ENCODE measurements at regions not wholly inside any gene's neighbourhood (a gene's known extent, or its start where the extent isn't known, plus 50 kb on each side); places are given as distances from the start of the nearest gene placed in this dataset.

DNA sequence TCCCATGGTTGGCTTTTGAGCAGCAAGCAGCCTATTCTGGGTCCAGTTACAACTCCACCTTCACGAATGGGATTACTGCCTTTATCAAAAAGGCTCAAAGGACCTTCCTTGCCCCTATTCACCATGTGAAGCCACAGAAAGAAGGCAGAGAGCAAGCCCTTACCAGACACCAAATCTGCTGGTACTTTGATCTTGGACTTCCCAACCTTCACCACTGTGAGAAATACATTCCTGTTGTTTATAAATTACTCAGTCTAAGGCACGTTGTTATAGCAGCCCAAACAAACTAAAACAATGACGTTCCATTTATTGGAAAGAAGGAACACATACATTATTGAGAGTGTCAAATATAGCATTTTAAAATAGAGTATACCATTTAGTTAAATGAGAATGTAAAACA is 1557.9 kb downstream of the PLA2G4A start (continued):
- TF ChIP-seq CREB1 (CRISPR knock-in tag; IDR thresholded peaks at IDR 0.05; ENCODE audit: low read depth) (no peak), POLR2AphosphoS5 (IDR thresholded peaks at IDR 0.05; ENCODE audit: low read depth) (no peak), ZNF114 (CRISPR knock-in tag; IDR thresholded peaks at IDR 0.05) (no peak)
- TF ChIP-seq, protein P1, sequence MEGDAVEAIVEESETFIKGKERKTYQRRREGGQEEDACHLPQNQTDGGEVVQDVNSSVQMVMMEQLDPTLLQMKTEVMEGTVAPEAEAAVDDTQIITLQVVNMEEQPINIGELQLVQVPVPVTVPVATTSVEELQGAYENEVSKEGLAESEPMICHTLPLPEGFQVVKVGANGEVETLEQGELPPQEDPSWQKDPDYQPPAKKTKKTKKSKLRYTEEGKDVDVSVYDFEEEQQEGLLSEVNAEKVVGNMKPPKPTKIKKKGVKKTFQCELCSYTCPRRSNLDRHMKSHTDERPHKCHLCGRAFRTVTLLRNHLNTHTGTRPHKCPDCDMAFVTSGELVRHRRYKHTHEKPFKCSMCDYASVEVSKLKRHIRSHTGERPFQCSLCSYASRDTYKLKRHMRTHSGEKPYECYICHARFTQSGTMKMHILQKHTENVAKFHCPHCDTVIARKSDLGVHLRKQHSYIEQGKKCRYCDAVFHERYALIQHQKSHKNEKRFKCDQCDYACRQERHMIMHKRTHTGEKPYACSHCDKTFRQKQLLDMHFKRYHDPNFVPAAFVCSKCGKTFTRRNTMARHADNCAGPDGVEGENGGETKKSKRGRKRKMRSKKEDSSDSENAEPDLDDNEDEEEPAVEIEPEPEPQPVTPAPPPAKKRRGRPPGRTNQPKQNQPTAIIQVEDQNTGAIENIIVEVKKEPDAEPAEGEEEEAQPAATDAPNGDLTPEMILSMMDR (conservative IDR thresholded peaks at IDR 0.05; ENCODE audit: low read depth in 2 of 2): no peak
- TF ChIP-seq, protein P2, sequence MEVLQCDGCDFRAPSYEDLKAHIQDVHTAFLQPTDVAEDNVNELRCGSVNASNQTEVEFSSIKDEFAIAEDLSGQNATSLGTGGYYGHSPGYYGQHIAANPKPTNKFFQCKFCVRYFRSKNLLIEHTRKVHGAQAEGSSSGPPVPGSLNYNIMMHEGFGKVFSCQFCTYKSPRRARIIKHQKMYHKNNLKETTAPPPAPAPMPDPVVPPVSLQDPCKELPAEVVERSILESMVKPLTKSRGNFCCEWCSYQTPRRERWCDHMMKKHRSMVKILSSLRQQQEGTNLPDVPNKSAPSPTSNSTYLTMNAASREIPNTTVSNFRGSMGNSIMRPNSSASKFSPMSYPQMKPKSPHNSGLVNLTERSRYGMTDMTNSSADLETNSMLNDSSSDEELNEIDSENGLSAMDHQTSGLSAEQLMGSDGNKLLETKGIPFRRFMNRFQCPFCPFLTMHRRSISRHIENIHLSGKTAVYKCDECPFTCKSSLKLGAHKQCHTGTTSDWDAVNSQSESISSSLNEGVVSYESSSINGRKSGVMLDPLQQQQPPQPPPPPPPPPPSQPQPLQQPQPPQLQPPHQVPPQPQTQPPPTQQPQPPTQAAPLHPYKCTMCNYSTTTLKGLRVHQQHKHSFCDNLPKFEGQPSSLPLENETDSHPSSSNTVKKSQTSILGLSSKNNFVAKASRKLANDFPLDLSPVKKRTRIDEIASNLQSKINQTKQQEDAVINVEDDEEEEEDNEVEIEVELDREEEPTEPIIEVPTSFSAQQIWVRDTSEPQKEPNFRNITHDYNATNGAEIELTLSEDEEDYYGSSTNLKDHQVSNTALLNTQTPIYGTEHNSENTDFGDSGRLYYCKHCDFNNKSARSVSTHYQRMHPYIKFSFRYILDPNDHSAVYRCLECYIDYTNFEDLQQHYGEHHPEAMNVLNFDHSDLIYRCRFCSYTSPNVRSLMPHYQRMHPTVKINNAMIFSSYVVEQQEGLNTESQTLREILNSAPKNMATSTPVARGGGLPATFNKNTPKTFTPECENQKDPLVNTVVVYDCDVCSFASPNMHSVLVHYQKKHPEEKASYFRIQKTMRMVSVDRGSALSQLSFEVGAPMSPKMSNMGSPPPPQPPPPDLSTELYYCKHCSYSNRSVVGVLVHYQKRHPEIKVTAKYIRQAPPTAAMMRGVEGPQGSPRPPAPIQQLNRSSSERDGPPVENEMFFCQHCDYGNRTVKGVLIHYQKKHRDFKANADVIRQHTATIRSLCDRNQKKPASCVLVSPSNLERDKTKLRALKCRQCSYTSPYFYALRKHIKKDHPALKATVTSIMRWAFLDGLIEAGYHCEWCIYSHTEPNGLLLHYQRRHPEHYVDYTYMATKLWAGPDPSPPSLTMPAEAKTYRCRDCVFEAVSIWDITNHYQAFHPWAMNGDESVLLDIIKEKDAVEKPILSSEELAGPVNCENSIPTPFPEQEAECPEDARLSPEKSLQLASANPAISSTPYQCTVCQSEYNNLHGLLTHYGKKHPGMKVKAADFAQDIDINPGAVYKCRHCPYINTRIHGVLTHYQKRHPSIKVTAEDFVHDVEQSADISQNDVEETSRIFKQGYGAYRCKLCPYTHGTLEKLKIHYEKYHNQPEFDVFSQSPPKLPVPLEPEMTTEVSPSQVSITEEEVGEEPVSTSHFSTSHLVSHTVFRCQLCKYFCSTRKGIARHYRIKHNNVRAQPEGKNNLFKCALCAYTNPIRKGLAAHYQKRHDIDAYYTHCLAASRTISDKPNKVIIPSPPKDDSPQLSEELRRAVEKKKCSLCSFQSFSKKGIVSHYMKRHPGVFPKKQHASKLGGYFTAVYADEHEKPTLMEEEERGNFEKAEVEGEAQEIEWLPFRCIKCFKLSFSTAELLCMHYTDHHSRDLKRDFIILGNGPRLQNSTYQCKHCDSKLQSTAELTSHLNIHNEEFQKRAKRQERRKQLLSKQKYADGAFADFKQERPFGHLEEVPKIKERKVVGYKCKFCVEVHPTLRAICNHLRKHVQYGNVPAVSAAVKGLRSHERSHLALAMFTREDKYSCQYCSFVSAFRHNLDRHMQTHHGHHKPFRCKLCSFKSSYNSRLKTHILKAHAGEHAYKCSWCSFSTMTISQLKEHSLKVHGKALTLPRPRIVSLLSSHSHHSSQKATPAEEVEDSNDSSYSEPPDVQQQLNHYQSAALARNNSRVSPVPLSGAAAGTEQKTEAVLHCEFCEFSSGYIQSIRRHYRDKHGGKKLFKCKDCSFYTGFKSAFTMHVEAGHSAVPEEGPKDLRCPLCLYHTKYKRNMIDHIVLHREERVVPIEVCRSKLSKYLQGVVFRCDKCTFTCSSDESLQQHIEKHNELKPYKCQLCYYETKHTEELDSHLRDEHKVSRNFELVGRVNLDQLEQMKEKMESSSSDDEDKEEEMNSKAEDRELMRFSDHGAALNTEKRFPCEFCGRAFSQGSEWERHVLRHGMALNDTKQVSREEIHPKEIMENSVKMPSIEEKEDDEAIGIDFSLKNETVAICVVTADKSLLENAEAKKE (CRISPR knock-in tag; IDR thresholded peaks at IDR 0.05): no peak

DNA sequence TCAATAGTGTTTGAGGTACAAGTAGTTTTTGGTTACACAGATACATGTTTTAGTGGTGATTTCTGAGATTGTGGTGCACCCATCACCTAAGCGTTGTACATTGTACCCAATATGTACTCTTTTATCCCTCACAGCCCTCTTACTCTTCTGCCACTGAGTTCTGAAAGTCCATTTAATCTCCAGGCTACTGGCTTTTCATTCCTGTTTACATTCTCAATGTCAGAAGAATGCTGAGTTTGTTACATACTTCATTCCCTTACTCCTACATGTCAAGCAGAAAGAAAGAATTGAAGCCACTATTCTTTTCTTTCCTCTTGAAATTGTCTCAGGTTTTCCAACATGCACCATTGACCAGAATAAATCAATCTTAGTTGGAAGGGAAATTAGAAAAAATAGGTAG is 1565.9 kb downstream of the PLA2G4A start:
- Mint-ChIP-seq H3K9me3 (no peaks in the 10 kb centered on the region), H3K36me3 (ENCODE audit: low read depth) (no peaks in the 10 kb centered on the region), H3K27me3 (ENCODE audit: insufficient read depth, low read depth, poor library complexity) (no peaks in the 10 kb centered on the region), H3K4me3 (no peak overlapping the region), H3K27ac (no peak overlapping the region), H3K4me1 (no peaks in the 10 kb centered on the region)
- ATAC-seq (no peak), DNase-seq (ENCODE audit: low spot score) (no peak)
- H3K27ac ChIP-seq (ENCODE audit: low read depth): no peak overlapping the region
- H3K36me3 ChIP-seq (ENCODE audit: insufficient read depth): no peaks in the 10 kb centered on the region
- H3F3A ChIP-seq (replicated peaks; ENCODE audit: low read depth): no peaks in the 10 kb centered on the region
- H3K4me3 ChIP-seq: no peak overlapping the region
- no peaks in the 10 kb centered on the region for H4K20me1 ChIP-seq (replicated peaks; ENCODE audit: insufficient read depth)
- H2AFZ ChIP-seq: no peak overlapping the region
- no peaks in the 10 kb centered on the region for H3K79me2 ChIP-seq (replicated peaks; ENCODE audit: insufficient read depth)
- H3K9me2 ChIP-seq (ENCODE audit: insufficient read depth): no peaks in the 10 kb centered on the region; the same call in 1 of the 2 replicates
- TF ChIP-seq NANOG (IDR thresholded peaks at IDR 0.05; ENCODE audit: borderline replicate concordance): no peak
- no peak overlapping the region for H3K4me2 ChIP-seq
- H3K4me1 ChIP-seq (ENCODE audit: insufficient read depth): no peaks in the 10 kb centered on the region
- H3K27me3 ChIP-seq (ENCODE audit: insufficient read depth): no peaks in the 10 kb centered on the region

Measured in GM23338 (cell line).